SK-N-MC (cell line): ENCODE measurements at regions not wholly inside any gene's neighbourhood (a gene's known extent, or its start where the extent isn't known, plus 50 kb on each side); places are given as distances from the start of the nearest gene placed in this dataset.
"Not testable (repeated sequence)": the region's sequence is repeated elsewhere in the genome, so short reads cannot be mapped to it uniquely, and the experiment has no call there.

Source experiments
- DNase-seq: peaks from one replicate; pipeline ENCODE4 v3.0.0-alpha.2; 2011; ENCODE audit warnings: low read depth, low spot score
- H3K27ac ChIP-seq: fragments of 200-600 bp; sonication (generic); 2 replicates; pipeline ENCODE4 v1.5.1; 2016; ENCODE audit warnings: mixed run types
- H3K36me3 ChIP-seq: fragments of 200-600 bp; sonication (generic); 2 replicates; pipeline ENCODE4 v1.6.1; 2017; ENCODE audit warnings: antibody characterized with exemption, low read length, mixed read lengths; ENCODE audit not compliant: insufficient read depth
- H3K4me3 ChIP-seq: fragments of 200-600 bp; sonication (generic); 2 replicates; pipeline ENCODE4 v1.5.1; 2016
- H3K9ac ChIP-seq: fragments of 200-600 bp; sonication (generic); 2 replicates; pipeline ENCODE4 v1.8.0; 2017; ENCODE audit warnings: mixed run types, mixed read lengths; ENCODE audit not compliant: insufficient read length
- H3K9me3 ChIP-seq: fragments of 200-600 bp; sonication (generic); 2 replicates; pipeline ENCODE4 v1.6.1; 2017; ENCODE audit warnings: low read depth, mild to moderate bottlenecking, antibody characterized with exemption, low read length, moderate library complexity, mixed read lengths
- EZH2 ChIP-seq: fragments of 200-600 bp; sonication (generic); IDR thresholded peaks from one replicate; pipeline ENCODE4 v1.6.1; 2017; ENCODE audit warnings: antibody characterized with exemption
- FOXP2 ChIP-seq: optimal IDR thresholded peaks from 2 replicates; pipeline ENCODE3; 2011; ENCODE audit warnings: mild to moderate bottlenecking, moderate library complexity; ENCODE audit not compliant: insufficient read depth; ENCODE audit errors: extremely low read length, control extremely low read depth
- POLR2AphosphoS5 ChIP-seq: IDR thresholded peaks from 2 replicates; pipeline ENCODE4 v1.6.1; 2012; ENCODE audit warnings: mild to moderate bottlenecking, low read depth, low read length, borderline replicate concordance

GRCh38 chr1:182236651-182237077 is 154.9 kb downstream of the GLUL start:
- no peak overlapping the region for H3K9ac ChIP-seq
- H3K27ac ChIP-seq: no peak overlapping the region
- TF ChIP-seq EZH2 (no peak), FOXP2 (no peak), POLR2AphosphoS5 (no peak)
- H3K9me3 ChIP-seq: no peaks in the 10 kb centered on the region
- no peak overlapping the region for H3K4me3 ChIP-seq
- no peak for DNase-seq
- no peaks in the 10 kb centered on the region for H3K36me3 ChIP-seq

- Histone ChIP-seq H3K9ac (no peak overlapping the region), H3K4me3 (no peak overlapping the region), H3K9me3 (no peaks in the 10 kb centered on the region), H3K36me3 (no peaks in the 10 kb centered on the region), H3K27ac (no peak overlapping the region)
- DNase-seq: no peak
- TF ChIP-seq FOXP2 (no peak), POLR2AphosphoS5 (no peak), EZH2 (no peak)
These were observed 155.5 kb downstream of the GLUL start for GRCh38 chr1:182235952-182236650.

GRCh38 chr1:182235604-182235951 is 156.0 kb downstream of the GLUL start:
- DNase-seq: no peak
- no peaks in the 10 kb centered on the region for H3K9me3 ChIP-seq
- no peak for TF ChIP-seq POLR2AphosphoS5
- no peak for TF ChIP-seq FOXP2
- TF ChIP-seq EZH2: no peak
- no peak overlapping the region for H3K4me3 ChIP-seq
- H3K36me3 ChIP-seq: no peaks in the 10 kb centered on the region
- no peak overlapping the region for H3K9ac ChIP-seq
- H3K27ac ChIP-seq: no peak overlapping the region

GRCh38 chr1:182229921-182230491 is 161.6 kb downstream of the GLUL start:
- Histone ChIP-seq H3K27ac (no peak overlapping the region), H3K9me3 (no peaks in the 10 kb centered on the region), H3K4me3 (no peak overlapping the region), H3K9ac (no peak overlapping the region), H3K36me3 (no peaks in the 10 kb centered on the region)
- TF ChIP-seq EZH2 (no peak), POLR2AphosphoS5 (no peak), FOXP2 (no peak)
- no peak for DNase-seq

- Histone ChIP-seq H3K9me3 (no peaks in the 10 kb centered on the region), H3K36me3 (no peaks in the 10 kb centered on the region), H3K27ac (no peak overlapping the region), H3K4me3 (no peak overlapping the region), H3K9ac (no peak overlapping the region)
- TF ChIP-seq POLR2AphosphoS5 (no peak), FOXP2 (no peak), EZH2 (no peak)
- no peak for DNase-seq
These were observed 162.1 kb downstream of the GLUL start for GRCh38 chr1:182229451-182229850.

GRCh38 chr1:182227864-182228547 is 163.6 kb downstream of the GLUL start:
- no peak for TF ChIP-seq POLR2AphosphoS5
- no peak for TF ChIP-seq FOXP2
- no peak for TF ChIP-seq EZH2
- Histone ChIP-seq H3K4me3 (no peak overlapping the region), H3K27ac (no peak overlapping the region), H3K9ac (no peak overlapping the region), H3K36me3 (no peaks in the 10 kb centered on the region), H3K9me3 (no peaks in the 10 kb centered on the region)
- DNase-seq: no peak

GRCh38 chr1:182226618-182227017 is 165.0 kb downstream of the GLUL start:
- DNase-seq: no peak
- TF ChIP-seq POLR2AphosphoS5: no peak
- no peak for TF ChIP-seq FOXP2
- TF ChIP-seq EZH2: no peak
- Histone ChIP-seq H3K9ac (no peak overlapping the region), H3K4me3 (no peak overlapping the region), H3K36me3 (no peaks in the 10 kb centered on the region), H3K9me3 (no peaks in the 10 kb centered on the region), H3K27ac (no peak overlapping the region)

GRCh38 chr1:182225755-182226154 is 164.2 kb upstream of the ZNF648 start:
- H3K9ac ChIP-seq, H3K27ac ChIP-seq, H3K4me3 ChIP-seq: not testable (repeated sequence)

GRCh38 chr1:182221990-182222389 is 160.5 kb upstream of the ZNF648 start:
- DNase-seq, H3K36me3 ChIP-seq, H3K9me3 ChIP-seq, H3K9ac ChIP-seq, H3K27ac ChIP-seq, H3K4me3 ChIP-seq: not testable (repeated sequence)

More at GRCh38 chr1:182225755-182226154, 164.2 kb upstream of the ZNF648 start:
- not testable (repeated sequence) for DNase-seq, H3K9me3 ChIP-seq, H3K36me3 ChIP-seq

- not testable (repeated sequence) for DNase-seq, H3K4me3 ChIP-seq, H3K36me3 ChIP-seq, H3K9me3 ChIP-seq, H3K9ac ChIP-seq, H3K27ac ChIP-seq
These were observed 159.9 kb upstream of the ZNF648 start for GRCh38 chr1:182221367-182221766.
